ENCODE measurements at regions not wholly inside any gene's neighbourhood (a gene's known extent, or its start where the extent isn't known, plus 50 kb on each side); places are given as distances from the start of the nearest gene placed in this dataset.

DNA sequence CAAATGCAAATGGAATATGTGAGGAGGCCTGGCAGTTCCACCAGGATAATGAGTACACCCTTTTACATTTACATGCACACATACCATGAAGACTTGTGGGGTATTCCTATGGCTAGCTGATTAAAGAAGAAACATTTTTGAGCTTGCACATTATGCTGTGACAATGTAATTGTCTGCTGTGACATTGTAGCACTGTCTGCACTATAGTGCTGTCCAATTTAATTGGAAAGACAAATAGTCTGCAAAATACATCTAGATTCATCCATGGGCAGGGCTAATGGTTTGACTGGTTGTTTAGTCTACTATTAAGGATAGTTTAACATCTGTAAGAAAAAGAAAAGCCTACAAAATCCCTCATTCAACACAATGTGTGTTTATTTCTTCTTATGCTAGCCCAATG lies 1005.6 kb upstream of the LRFN5 start:
- TF ChIP-seq CTCF (IDR thresholded peaks at IDR 0.05) (no peak), ZFX (IDR thresholded peaks at IDR 0.05; ENCODE audit: borderline replicate concordance) (no peak)

All from 22Rv1 (cell line).